Medulla oblongata (tissue), 1 donor: ENCODE measurements at regions not wholly inside any gene's neighbourhood (a gene's known extent, or its start where the extent isn't known, plus 50 kb on each side); places are given as distances from the start of the nearest gene placed in this dataset.

Experiments
- DNase-seq: peaks from one replicate; pipeline ENCODE4 v3.0.0-alpha.2; 2015; ENCODE audit errors: extremely low spot score

- no peak for DNase-seq
Observed at GRCh38 chr16:47779201-47780016, 318.3 kb downstream of the PHKB start.

GRCh38 chr16:47778106-47778801 is 317.1 kb downstream of the PHKB start:
- no peak for DNase-seq

GRCh38 chr16:47777220-47777619 is 316.1 kb downstream of the PHKB start:
- DNase-seq: no peak

GRCh38 chr16:47774661-47775060 is 313.5 kb downstream of the PHKB start:
- DNase-seq: no peak

GRCh38 chr16:47753659-47754058 is 292.5 kb downstream of the PHKB start:
- DNase-seq: no peak
